Medulla oblongata (tissue), 1 donor: ENCODE measurements at regions not wholly inside any gene's neighbourhood (a gene's known extent, or its start where the extent isn't known, plus 50 kb on each side); places are given as distances from the start of the nearest gene placed in this dataset.

Source experiments
- DNase-seq: peaks from one replicate; pipeline ENCODE4 v3.0.0-alpha.2; 2015; ENCODE audit errors: extremely low spot score

- DNase-seq = no peak
These were observed 81.7 kb upstream of the CADM2 start for GRCh38 chr3:84877092-84877491.

GRCh38 chr3:84881288-84881687 lies 77.5 kb upstream of the CADM2 start:
- DNase-seq = no peak

- DNase-seq = no peak
These were observed 73.4 kb upstream of the CADM2 start for GRCh38 chr3:84885199-84885882.

GRCh38 chr3:84891851-84892250 lies 66.9 kb upstream of the CADM2 start:
- DNase-seq = no peak

GRCh38 chr3:84893211-84893610 lies 65.6 kb upstream of the CADM2 start:
- DNase-seq = no peak

- no peak for DNase-seq
These were observed 54.6 kb upstream of the CADM2 start for GRCh38 chr3:84904212-84904611.

- DNase-seq = no peak
These were observed 53.8 kb upstream of the CADM2 start for GRCh38 chr3:84904816-84905555.

GRCh38 chr3:84905556-84905920 lies 53.3 kb upstream of the CADM2 start:
- no peak for DNase-seq

GRCh38 chr3:84906065-84906464 lies 52.7 kb upstream of the CADM2 start:
- no peak for DNase-seq
